Lung (tissue), 11 donors: ENCODE measurements at regions not wholly inside any gene's neighbourhood (a gene's known extent, or its start where the extent isn't known, plus 50 kb on each side); places are given as distances from the start of the nearest gene placed in this dataset.

Experiments
- ATAC-seq: fragments of 200-7000 bp; cut with Tn5 transposase; one replicate; pipeline ENCODE4 v1.9.1; 2020; ENCODE audit warnings: moderate number of reproducible peaks; ENCODE audit not compliant: insufficient read depth, low FRiP score
- DNase-seq, 3 donors: peaks; one replicate each; pipeline ENCODE4 v3.0.0-alpha.2; 2013 to 2017
- H3K27ac ChIP-seq, 2 donors: one replicate each; pipeline ENCODE4 v1.5.1; 2013; ENCODE audit warnings: mild to moderate bottlenecking in 2 of 2, moderate library complexity in 2 of 2, control low read depth in 1 of 2, inconsistent platforms in 1 of 2, low read depth in 1 of 2, low read length in 1 of 2
- H3K27me3 ChIP-seq, 3 donors: one replicate each; pipeline ENCODE4 v1.5.1; 2013; ENCODE audit warnings: low read length in 2 of 3; ENCODE audit not compliant: control insufficient read depth in 3 of 3, insufficient read depth in 3 of 3
- H3K36me3 ChIP-seq, 4 donors: one replicate each; pipeline ENCODE4 v1.5.1; 2013; ENCODE audit warnings: low read length in 4 of 4, mild to moderate bottlenecking in 1 of 4, moderate library complexity in 1 of 4; ENCODE audit not compliant: control insufficient read depth in 4 of 4, insufficient read depth in 4 of 4
- H3K4me1 ChIP-seq, 5 donors: one replicate each; pipeline ENCODE4 v1.5.1; 2013; ENCODE audit warnings: low read length in 5 of 5, mild to moderate bottlenecking in 2 of 5, moderate library complexity in 1 of 5; ENCODE audit not compliant: control insufficient read depth in 5 of 5, insufficient read depth in 5 of 5
- H3K4me3 ChIP-seq: one replicate; pipeline ENCODE4 v1.5.1; 2013; ENCODE audit warnings: mild to moderate bottlenecking, control low read depth, moderate library complexity
- H3K9ac ChIP-seq, 2 donors: one replicate each; pipeline ENCODE4 v1.5.1; 2013; ENCODE audit warnings: low read length in 2 of 2, control low read depth in 1 of 2; ENCODE audit not compliant: insufficient read depth in 1 of 2
- H3K9me3 ChIP-seq, 4 donors: one replicate each; pipeline ENCODE4 v1.5.1; 2013; ENCODE audit warnings: low read length in 3 of 4, mild to moderate bottlenecking in 1 of 4, moderate library complexity in 1 of 4; ENCODE audit not compliant: control insufficient read depth in 4 of 4, insufficient read depth in 3 of 4
- WGBS, 2 donors: extraction: QIAGEN DNeasy Blood & Tissue Kit; methylation state at CpG; one replicate each; pipeline ENCODE4 v1.1.7; 2013; 5-methylcytosine and 5-hydroxymethylcytosine counted together
- TF ChIP-seq, protein P1 (sequence below): IDR thresholded peaks from 2 replicates; pipeline ENCODE4 v1.5.1; 2012; ENCODE audit warnings: mild to moderate bottlenecking; ENCODE audit errors: control extremely low read depth, extremely low read depth
- donor health status: control.
- donor health status: control.
- donor health status: Bipolar disorder and iron deficiency.
- donor health status: healthy.
- donor health status: DM: yes; HTN: yes; CAD: no.

DNA sequence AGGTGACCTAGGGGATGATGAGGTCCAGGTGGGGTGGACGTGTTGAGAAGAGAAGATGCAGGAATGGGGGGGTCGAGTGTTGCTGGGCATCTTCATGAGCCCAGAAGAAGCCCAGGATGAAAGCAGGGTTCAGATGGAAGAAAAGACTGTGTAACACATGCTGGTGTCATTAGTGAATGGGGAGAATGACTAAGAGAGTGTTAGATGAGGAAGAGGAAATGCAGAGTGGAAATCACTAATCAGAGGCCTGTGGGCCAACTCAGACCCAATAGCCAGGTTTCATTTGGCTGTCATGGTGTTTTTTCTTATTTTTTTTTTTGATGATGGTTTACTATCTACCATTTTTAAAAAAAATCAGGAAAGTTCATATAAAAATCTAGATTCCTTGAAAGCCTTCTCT is 180.8 kb upstream of the CAMK1G start:
- H3K36me3 ChIP-seq, result no peaks in the 10 kb centered on the region
- H3K4me1 ChIP-seq, result peaks cover 0 to 5% (median 0%) of the 10 kb centered on the region in 5 donors
- no peak overlapping the region for H3K27ac ChIP-seq
- ATAC-seq (no peak), DNase-seq (no peak)
- H3K4me3 ChIP-seq, result no peak overlapping the region
- peaks cover 0 to 20% (median 0%) of the 10 kb centered on the region in 3 donors for H3K27me3 ChIP-seq
- H3K9ac ChIP-seq, result no peak overlapping the region
- WGBS, 2 donors, result 68 to 91% methylated on average over 2 of the region's 2 CpGs
- peaks cover 0 to 4% (median 0%) of the 10 kb centered on the region in 4 donors for H3K9me3 ChIP-seq
- TF ChIP-seq, protein P1, sequence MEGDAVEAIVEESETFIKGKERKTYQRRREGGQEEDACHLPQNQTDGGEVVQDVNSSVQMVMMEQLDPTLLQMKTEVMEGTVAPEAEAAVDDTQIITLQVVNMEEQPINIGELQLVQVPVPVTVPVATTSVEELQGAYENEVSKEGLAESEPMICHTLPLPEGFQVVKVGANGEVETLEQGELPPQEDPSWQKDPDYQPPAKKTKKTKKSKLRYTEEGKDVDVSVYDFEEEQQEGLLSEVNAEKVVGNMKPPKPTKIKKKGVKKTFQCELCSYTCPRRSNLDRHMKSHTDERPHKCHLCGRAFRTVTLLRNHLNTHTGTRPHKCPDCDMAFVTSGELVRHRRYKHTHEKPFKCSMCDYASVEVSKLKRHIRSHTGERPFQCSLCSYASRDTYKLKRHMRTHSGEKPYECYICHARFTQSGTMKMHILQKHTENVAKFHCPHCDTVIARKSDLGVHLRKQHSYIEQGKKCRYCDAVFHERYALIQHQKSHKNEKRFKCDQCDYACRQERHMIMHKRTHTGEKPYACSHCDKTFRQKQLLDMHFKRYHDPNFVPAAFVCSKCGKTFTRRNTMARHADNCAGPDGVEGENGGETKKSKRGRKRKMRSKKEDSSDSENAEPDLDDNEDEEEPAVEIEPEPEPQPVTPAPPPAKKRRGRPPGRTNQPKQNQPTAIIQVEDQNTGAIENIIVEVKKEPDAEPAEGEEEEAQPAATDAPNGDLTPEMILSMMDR, result no peak

DNA sequence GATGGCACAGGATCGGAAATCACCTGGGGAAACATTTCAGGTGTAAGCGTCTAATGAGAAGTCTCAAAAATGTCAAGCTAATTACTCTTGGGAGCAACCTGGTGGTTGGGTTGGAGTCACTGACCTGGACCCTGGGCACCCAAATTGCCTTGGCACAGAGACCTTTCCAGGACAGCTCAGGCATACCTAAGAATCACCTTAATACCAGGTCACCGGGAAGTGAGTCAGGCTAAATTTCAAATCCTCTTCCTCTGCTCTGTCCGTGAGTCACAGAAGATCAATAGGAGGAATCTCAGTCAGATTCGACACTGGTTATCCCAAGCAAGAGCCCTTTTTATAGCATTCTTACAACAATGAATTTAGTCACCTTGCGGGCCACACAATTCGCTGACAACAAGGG is 179.6 kb upstream of the CAMK1G start:
- no peak overlapping the region for H3K27ac ChIP-seq
- H3K9ac ChIP-seq, result no peak overlapping the region
- peaks cover 0 to 4% (median 0%) of the 10 kb centered on the region in 4 donors for H3K9me3 ChIP-seq
- TF ChIP-seq, protein P1, result no peak
- peaks cover 0 to 5% (median 0%) of the 10 kb centered on the region in 5 donors for H3K4me1 ChIP-seq
- peaks cover 0 to 20% (median 0%) of the 10 kb centered on the region in 3 donors for H3K27me3 ChIP-seq
- H3K36me3 ChIP-seq, result no peaks in the 10 kb centered on the region
- no peak overlapping the region for H3K4me3 ChIP-seq
- WGBS, 2 donors, result 87 to 91% methylated on average over 7 of the region's 7 CpGs
- no peak for DNase-seq
- no peak for ATAC-seq

DNA sequence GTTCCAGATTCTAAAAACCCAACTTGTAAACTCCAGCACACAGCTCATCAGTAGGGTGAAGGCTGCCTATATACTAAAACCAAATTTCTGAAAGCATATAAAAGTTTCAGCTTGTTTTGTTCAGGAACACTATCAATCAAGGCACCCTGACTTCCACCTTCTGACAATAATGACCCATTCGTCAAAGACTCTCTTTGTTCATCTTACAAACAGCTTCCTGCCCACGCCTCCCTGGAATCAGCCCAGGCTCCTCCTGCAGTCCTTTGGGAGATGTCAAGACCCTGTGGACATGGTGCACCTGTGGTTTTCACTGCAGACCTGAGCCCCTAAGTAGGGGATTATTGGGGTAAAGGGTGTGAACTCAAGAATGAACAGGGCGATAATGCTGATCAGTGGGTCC is 178.9 kb upstream of the CAMK1G start:
- Histone ChIP-seq H3K4me1 (peaks cover 0 to 5% (median 0%) of the 10 kb centered on the region in 5 donors), H3K4me3 (no peak overlapping the region), H3K36me3 (no peaks in the 10 kb centered on the region), H3K27me3 (peaks cover 0 to 18% (median 0%) of the 10 kb centered on the region in 3 donors), H3K9me3 (peaks cover 0 to 4% (median 0%) of the 10 kb centered on the region in 4 donors), H3K9ac (no peak overlapping the region), H3K27ac (no peak overlapping the region)
- 60 to 75% methylated on average over 3 of the region's 3 CpGs for WGBS, 2 donors
- DNase-seq (no peak), ATAC-seq (no peak)
- TF ChIP-seq, protein P1, result no peak
